K562 (cell line): ENCODE measurements at regions not wholly inside any gene's neighbourhood (a gene's known extent, or its start where the extent isn't known, plus 50 kb on each side); places are given as distances from the start of the nearest gene placed in this dataset.

Experiments
- ATAC-seq: fragments of 200-7000 bp; cut with Tn5 transposase; 3 replicates; pipeline ENCODE4 v1.9.1; 2020; ENCODE audit warnings: moderate library complexity
- BruUV-seq: library from RNA; stranded (reverse); fragments of 400-500 nt; replicated peaks from 2 replicates; lab custom pipeline; 2021; lab: Mats Ljungman, UMichigan
- CTCF ChIA-PET: fragments of 300-600 bp; formaldehyde crosslinking; extraction: SDS; loops from one replicate; lab custom pipeline; 2021; ENCODE audit warnings: low intra/inter-chr PET ratio; lab: Yijun Ruan, JAX
- POLR2A ChIA-PET: fragments of 300-600, 350-650 bp; sonication (Branson Sonifier 250); formaldehyde crosslinking; extraction: SDS; loops from one replicate; lab custom pipeline; 2021; ENCODE audit warnings: antibody characterized with exemption, inconsistent platforms; lab: Yijun Ruan, JAX
- DNase-seq, 4 experiments: peaks; one replicate each; pipeline versions ENCODE4 v3.0.0 to v3.0.0-alpha.2; 2011 to 2018; ENCODE audit warnings: low spot score in 3 of 4, mixed read lengths in 3 of 4; ENCODE audit errors: extremely low read depth in 1 of 4
- FAIRE-seq: peaks from 2 replicates; lab custom pipeline; 2011; peaks lifted over from hg19 to GRCh38; lab: Jason Lieb, UNC
- H2AFZ ChIP-seq: 2 replicates; pipeline ENCODE4 v1.6.0; 2011; ENCODE audit warnings: low read depth, low read length, control low read depth, inconsistent platforms
- H3K27ac ChIP-seq: fragments of 200-600 bp; 3 replicates; pipeline ENCODE4 v1.8.0; 2011; ENCODE audit warnings: low read depth, mild to moderate bottlenecking, control low read depth, inconsistent platforms, low read length, moderate library complexity, mixed read lengths; ENCODE audit errors: extremely low read depth
- H3K27me3 ChIP-seq, 2 experiments: fragments of 300-600 bp in 1 of 2; 2 replicates in 1 of 2; 3 replicates in 1 of 2; pipeline versions ENCODE4 v1.6.0 to v1.8.0; 2011; ENCODE audit warnings: inconsistent platforms in 2 of 2, low read length in 2 of 2, mild to moderate bottlenecking in 1 of 2, mixed read lengths in 1 of 2, moderate library complexity in 1 of 2; ENCODE audit not compliant: control insufficient read depth in 2 of 2, insufficient read depth in 2 of 2
- H3K36me3 ChIP-seq: fragments of 300-600 bp; 3 replicates; pipeline ENCODE4 v1.8.0; 2011; ENCODE audit warnings: mild to moderate bottlenecking, low read length, inconsistent platforms; ENCODE audit not compliant: control insufficient read depth, insufficient read depth
- H3K4me1 ChIP-seq, 2 experiments: fragments of 200-600 bp in 1 of 2; replicated peaks in 1 of 2; 2 replicates in 1 of 2; 3 replicates in 1 of 2; pipeline versions ENCODE4 v1.5.1 to v1.8.0; 2011; ENCODE audit warnings: inconsistent platforms in 2 of 2, low read length in 2 of 2, mild to moderate bottlenecking in 1 of 2, mixed read lengths in 1 of 2, moderate library complexity in 1 of 2; ENCODE audit not compliant: control insufficient read depth in 2 of 2, insufficient read depth in 2 of 2
- H3K4me2 ChIP-seq: 2 replicates; pipeline ENCODE4 v1.6.1; 2011; ENCODE audit warnings: low read length, control low read depth, inconsistent platforms, mixed read lengths; ENCODE audit not compliant: insufficient read depth
- H3K4me3 ChIP-seq: fragments of 200-600 bp; sonication (generic), shearing (Covaris generic); 2 replicates; pipeline ENCODE4 v1.5.1; 2016; ENCODE audit warnings: control low read depth, inconsistent platforms
- H3K79me2 ChIP-seq: fragments of 200-600 bp; 3 replicates; pipeline ENCODE4 v1.8.0; 2011; ENCODE audit warnings: low read length, inconsistent platforms; ENCODE audit not compliant: control insufficient read depth, insufficient read depth
- H3K9ac ChIP-seq, 2 experiments: 2 replicates each; pipeline versions ENCODE4 v1.6.0 to v1.6.1; 2011; ENCODE audit warnings: low read depth in 2 of 2, low read length in 2 of 2, control low read depth in 1 of 2, inconsistent platforms in 1 of 2, mild to moderate bottlenecking in 1 of 2, mixed read lengths in 1 of 2; ENCODE audit not compliant: insufficient read depth in 1 of 2
- H3K9me1 ChIP-seq: one replicate; pipeline ENCODE4 v1.6.0; 2011; ENCODE audit warnings: inconsistent platforms, mild to moderate bottlenecking, low read length, moderate library complexity; ENCODE audit not compliant: control insufficient read depth, insufficient read depth
- H3K9me3 ChIP-seq: replicated peaks from 2 replicates; pipeline ENCODE4 v1.5.1; 2011; ENCODE audit warnings: low read depth, low read length, inconsistent platforms; ENCODE audit not compliant: control insufficient read depth, insufficient read depth
- H4K20me1 ChIP-seq: replicated peaks from 2 replicates; pipeline ENCODE4 v1.6.1; 2011; ENCODE audit warnings: low read length, inconsistent platforms, mixed read lengths; ENCODE audit not compliant: control insufficient read depth, insufficient read depth
- BCLAF1 ChIP-seq, 2 experiments: fragments of 450-650 bp in 1 of 2; IDR thresholded peaks; 2 replicates each; pipeline ENCODE4 v1.6.1; 2011 to 2017; ENCODE audit warnings: low read depth in 2 of 2, antibody characterized with exemption in 1 of 2, borderline replicate concordance in 1 of 2, low read length in 1 of 2, mild to moderate bottlenecking in 1 of 2, mixed read lengths in 1 of 2; ENCODE audit not compliant: control insufficient read depth in 1 of 2
- CTBP1 ChIP-seq: fragments of 450-650 bp; IDR thresholded peaks from 2 replicates; pipeline ENCODE4 v1.6.1; 2016; ENCODE audit warnings: borderline replicate concordance
- FOXA3 ChIP-seq, 2 experiments: fragments of 450-650 bp in 1 of 2; sonication (generic) in 1 of 2; formaldehyde crosslinking; IDR thresholded peaks in 1 of 2; conservative IDR thresholded peaks in 1 of 2; 2 replicates each; pipeline versions ENCODE4 v1.4.0 to v1.8.0; 2020 to 2022; ENCODE audit warnings: mild to moderate bottlenecking in 2 of 2, missing genetic modification reagents in 1 of 2
- NCOA4 ChIP-seq: fragments of 450-650 bp; IDR thresholded peaks from 2 replicates; pipeline ENCODE4 v1.6.1; 2018; ENCODE audit warnings: mild to moderate bottlenecking; ENCODE audit not compliant: partially characterized antibody
- WGBS: fragments of 100-300 bp; shearing (Covaris generic); methylation state at CpG from one replicate; pipeline ENCODE4 v1.1.6; 2016; ENCODE audit warnings: low coverage, mixed read lengths; ENCODE audit not compliant: insufficient coverage; ENCODE audit errors: missing lambda C conversion rate; 5-methylcytosine and 5-hydroxymethylcytosine counted together
- in situ Hi-C: fragments of 300-500 bp; cut with MboI; formaldehyde crosslinking; loops from 4 replicates; pipeline ENCODE4 v1.15.0; 2018; ENCODE audit warnings: inconsistent platforms, mixed read lengths
- intact Hi-C: fragments of 100-400 bp; cut with micrococcal nuclease; formaldehyde crosslinking; loops from 2 replicates; pipeline ENCODE4 v1.14.2; 2022
- TF ChIP-seq, protein P1 (sequence below): sonication (generic); formaldehyde crosslinking; IDR thresholded peaks from 2 replicates; pipeline ENCODE4 v1.9.0; 2022; ENCODE audit warnings: mild to moderate bottlenecking, missing genetic modification reagents
- TF ChIP-seq, protein P2 (sequence below): sonication (generic); formaldehyde crosslinking; IDR thresholded peaks from 2 replicates; pipeline ENCODE4 v1.5.0; 2020; ENCODE audit warnings: missing genetic modification reagents
- TF ChIP-seq, protein P3 (sequence below): sonication (generic); formaldehyde crosslinking; IDR thresholded peaks from 2 replicates; pipeline ENCODE4 v1.8.1; 2023; ENCODE audit warnings: mild to moderate bottlenecking, missing genetic modification reagents

DNA sequence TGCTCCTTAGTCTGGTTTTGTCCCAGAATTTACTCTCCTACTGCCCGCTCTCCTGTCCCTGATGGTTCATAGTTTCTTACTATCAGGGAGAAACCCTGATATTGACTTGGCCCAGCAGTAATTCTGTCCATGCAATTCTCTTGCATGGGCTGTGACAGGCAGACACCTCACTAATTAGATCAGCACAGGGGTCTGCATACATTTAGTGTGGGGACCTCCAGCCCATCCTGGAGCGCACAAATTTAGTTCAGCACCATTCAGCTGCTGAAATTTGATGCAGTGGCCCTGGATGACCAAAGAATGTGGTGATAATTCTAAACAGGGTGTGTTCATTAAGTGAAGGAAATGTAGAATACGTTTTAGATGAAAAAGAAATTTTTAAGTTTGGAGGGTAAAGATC lies 555.5 kb upstream of the TBL1XR1 start:
- H3K9me3 ChIP-seq = no peaks in the 10 kb centered on the region
- H2AFZ ChIP-seq = no peak overlapping the region
- H3K4me2 ChIP-seq = no peak overlapping the region
- H3K4me3 ChIP-seq = no peak overlapping the region
- DNase-seq (no peak), ATAC-seq (no peak), FAIRE-seq (no peak)
- ChIA-PET POLR2A (interaction anchor here (1.0 to 1.8 kb wide), 2 partner anchors 9 to 10 kb away, joined by 3 to 6 read pairs; no protein-coding TSS in a partner anchor), CTCF (no interaction called here)
- no TSS peak for BruUV-seq
- no peak overlapping the region for H3K9ac ChIP-seq
- no peaks in the 10 kb centered on the region for H3K79me2 ChIP-seq
- no peak overlapping the region for H3K27ac ChIP-seq
- H3K4me1 ChIP-seq = no peaks in the 10 kb centered on the region; a peak in 1 of 5 replicates
- H3K9me1 ChIP-seq = no peaks in the 10 kb centered on the region
- TF ChIP-seq, protein P1, sequence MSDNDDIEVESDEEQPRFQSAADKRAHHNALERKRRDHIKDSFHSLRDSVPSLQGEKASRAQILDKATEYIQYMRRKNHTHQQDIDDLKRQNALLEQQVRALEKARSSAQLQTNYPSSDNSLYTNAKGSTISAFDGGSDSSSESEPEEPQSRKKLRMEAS (CRISPR knock-in tag) = no peak
- H3K36me3 ChIP-seq = no peaks in the 10 kb centered on the region
- in situ Hi-C loops (no loop called here), intact Hi-C loops (no loop called here)
- H4K20me1 ChIP-seq = no peaks in the 10 kb centered on the region
- H3K27me3 ChIP-seq = no peaks in the 10 kb centered on the region
- WGBS = 17% methylated on average over 3 of the region's 3 CpGs

DNA sequence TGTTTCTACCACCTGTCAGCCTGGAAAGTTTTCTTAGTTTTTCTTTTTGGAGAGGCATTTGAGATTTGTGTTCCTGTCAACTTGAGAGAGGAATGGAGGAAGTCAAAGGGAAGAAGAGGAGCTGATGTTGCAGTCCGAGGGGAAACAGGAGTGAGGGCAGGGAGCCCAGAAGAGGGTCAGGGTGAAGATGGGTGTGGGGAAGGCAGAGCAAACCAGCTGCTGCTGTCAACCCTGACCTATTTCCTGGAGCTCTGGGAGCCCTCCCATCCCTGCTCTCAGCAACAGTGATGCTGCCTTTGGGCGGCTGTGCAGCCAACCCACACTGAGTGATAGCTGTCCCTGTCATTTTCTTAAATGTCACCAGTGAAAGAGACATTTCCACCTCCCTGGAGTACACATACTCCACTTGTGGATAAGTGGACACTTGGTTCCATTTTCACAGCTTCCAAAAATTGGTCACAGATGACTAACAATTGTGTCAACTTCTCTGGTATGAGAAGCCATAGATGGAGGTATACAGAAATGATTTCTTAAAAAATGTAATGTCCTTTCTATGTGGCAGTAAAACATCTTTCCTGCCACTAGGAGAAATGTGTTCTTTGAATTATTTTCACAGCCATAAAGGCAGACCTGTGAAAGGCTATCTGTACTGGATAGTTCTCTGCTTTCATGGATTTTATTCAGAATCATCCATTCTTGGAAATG lies 556.3 kb upstream of the TBL1XR1 start:
- ATAC-seq (no peak), DNase-seq (no peak), FAIRE-seq (no peak)
- CTCF ChIA-PET = no interaction called here
- Histone ChIP-seq H4K20me1 (no peaks in the 10 kb centered on the region), H3K4me2 (no peak overlapping the region), H3K9me3 (no peaks in the 10 kb centered on the region), H3K79me2 (no peaks in the 10 kb centered on the region), H3K27me3 (no peaks in the 10 kb centered on the region), H2AFZ (no peak overlapping the region), H3K4me3 (no peak overlapping the region), H3K4me1 (no peaks in the 10 kb centered on the region; a peak in 1 of 5 replicates), H3K9me1 (no peaks in the 10 kb centered on the region), H3K9ac (no peak overlapping the region), H3K36me3 (no peaks in the 10 kb centered on the region), H3K27ac (no peak overlapping the region)
- intact Hi-C loops (no loop called here), in situ Hi-C loops (no loop called here)
- BruUV-seq = no TSS peak
- POLR2A ChIA-PET = interaction anchor here (1.0 to 1.8 kb wide), 2 partner anchors 8 to 11 kb away, joined by 3 to 6 read pairs; no protein-coding TSS in a partner anchor
- WGBS = 16% methylated on average over 2 of the region's 2 CpGs
- TF ChIP-seq, protein P2, sequence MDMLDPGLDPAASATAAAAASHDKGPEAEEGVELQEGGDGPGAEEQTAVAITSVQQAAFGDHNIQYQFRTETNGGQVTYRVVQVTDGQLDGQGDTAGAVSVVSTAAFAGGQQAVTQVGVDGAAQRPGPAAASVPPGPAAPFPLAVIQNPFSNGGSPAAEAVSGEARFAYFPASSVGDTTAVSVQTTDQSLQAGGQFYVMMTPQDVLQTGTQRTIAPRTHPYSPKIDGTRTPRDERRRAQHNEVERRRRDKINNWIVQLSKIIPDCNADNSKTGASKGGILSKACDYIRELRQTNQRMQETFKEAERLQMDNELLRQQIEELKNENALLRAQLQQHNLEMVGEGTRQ = no peak
- TF ChIP-seq CTBP1 = no peak
- TF ChIP-seq, protein P3, sequence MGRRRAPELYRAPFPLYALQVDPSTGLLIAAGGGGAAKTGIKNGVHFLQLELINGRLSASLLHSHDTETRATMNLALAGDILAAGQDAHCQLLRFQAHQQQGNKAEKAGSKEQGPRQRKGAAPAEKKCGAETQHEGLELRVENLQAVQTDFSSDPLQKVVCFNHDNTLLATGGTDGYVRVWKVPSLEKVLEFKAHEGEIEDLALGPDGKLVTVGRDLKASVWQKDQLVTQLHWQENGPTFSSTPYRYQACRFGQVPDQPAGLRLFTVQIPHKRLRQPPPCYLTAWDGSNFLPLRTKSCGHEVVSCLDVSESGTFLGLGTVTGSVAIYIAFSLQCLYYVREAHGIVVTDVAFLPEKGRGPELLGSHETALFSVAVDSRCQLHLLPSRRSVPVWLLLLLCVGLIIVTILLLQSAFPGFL = no peak
- TF ChIP-seq FOXA3 (CRISPR knock-in tag; conservative IDR thresholded peaks at IDR 0.05 in 1 of 2, IDR thresholded peaks at IDR 0.05 in 1 of 2) = no peak
- no peak for TF ChIP-seq NCOA4
- no peak for TF ChIP-seq BCLAF1 (IDR thresholded peaks at IDR 0.05; ENCODE audit: borderline replicate concordance in 1 of 2, control insufficient read depth in 1 of 2, low read depth in 2 of 2, low read length in 1 of 2)
